ENCODE measurements at regions not wholly inside any gene's neighbourhood (a gene's known extent, or its start where the extent isn't known, plus 50 kb on each side); places are given as distances from the start of the nearest gene placed in this dataset.

DNA sequence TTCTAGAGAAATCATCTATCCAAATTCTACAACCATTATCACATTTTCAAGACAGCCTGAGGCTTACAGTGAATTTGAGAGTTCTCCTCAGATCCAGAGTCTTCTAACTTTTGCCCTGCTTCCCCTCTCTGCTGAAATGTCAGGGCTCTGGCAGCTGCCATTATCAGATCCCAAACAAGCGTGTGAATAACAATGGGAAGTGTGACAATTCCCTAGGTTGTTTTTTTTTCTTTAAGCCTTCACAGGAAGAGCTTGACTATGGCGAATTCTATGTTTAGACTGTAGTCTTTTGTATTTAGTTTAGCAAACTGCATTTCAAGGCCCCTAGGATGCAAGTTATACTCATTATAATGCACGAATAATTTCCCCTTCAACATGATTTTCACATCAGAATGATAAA, 61.3 kb upstream of the KDR start:
- no peak for TF ChIP-seq EP300 (IDR thresholded peaks at IDR 0.05)
- TF ChIP-seq POLR2AphosphoS5 (IDR thresholded peaks at IDR 0.05): no peak
- TF ChIP-seq, protein P1, sequence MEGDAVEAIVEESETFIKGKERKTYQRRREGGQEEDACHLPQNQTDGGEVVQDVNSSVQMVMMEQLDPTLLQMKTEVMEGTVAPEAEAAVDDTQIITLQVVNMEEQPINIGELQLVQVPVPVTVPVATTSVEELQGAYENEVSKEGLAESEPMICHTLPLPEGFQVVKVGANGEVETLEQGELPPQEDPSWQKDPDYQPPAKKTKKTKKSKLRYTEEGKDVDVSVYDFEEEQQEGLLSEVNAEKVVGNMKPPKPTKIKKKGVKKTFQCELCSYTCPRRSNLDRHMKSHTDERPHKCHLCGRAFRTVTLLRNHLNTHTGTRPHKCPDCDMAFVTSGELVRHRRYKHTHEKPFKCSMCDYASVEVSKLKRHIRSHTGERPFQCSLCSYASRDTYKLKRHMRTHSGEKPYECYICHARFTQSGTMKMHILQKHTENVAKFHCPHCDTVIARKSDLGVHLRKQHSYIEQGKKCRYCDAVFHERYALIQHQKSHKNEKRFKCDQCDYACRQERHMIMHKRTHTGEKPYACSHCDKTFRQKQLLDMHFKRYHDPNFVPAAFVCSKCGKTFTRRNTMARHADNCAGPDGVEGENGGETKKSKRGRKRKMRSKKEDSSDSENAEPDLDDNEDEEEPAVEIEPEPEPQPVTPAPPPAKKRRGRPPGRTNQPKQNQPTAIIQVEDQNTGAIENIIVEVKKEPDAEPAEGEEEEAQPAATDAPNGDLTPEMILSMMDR (IDR thresholded peaks at IDR 0.05): no peak
- TF ChIP-seq POLR2A (IDR thresholded peaks at IDR 0.05; ENCODE audit: low read depth): no peak
- H3K4me3 ChIP-seq: no peak overlapping the region
- DNase-seq (ENCODE audit: extremely low spot score): no peak
- H3K27ac ChIP-seq (replicated peaks in 1 of 4): no peak overlapping the region
- no peaks in the 10 kb centered on the region for H3K36me3 ChIP-seq
- no peaks in the 10 kb centered on the region for H3K27me3 ChIP-seq
- intact Hi-C loops (cut with DNase I): loop anchor here (10.0 kb wide), 1 partner anchor 182 kb away; no protein-coding TSS in a partner anchor
- WGBS: 50% methylated on average over 3 of the region's 3 CpGs
- peaks cover 0 to 6% (median 3%) of the 10 kb centered on the region in 4 donors for H3K9me3 ChIP-seq
- H3K4me1 ChIP-seq: peaks cover 0 to 10% (median 2%) of the 10 kb centered on the region in 4 donors

DNA sequence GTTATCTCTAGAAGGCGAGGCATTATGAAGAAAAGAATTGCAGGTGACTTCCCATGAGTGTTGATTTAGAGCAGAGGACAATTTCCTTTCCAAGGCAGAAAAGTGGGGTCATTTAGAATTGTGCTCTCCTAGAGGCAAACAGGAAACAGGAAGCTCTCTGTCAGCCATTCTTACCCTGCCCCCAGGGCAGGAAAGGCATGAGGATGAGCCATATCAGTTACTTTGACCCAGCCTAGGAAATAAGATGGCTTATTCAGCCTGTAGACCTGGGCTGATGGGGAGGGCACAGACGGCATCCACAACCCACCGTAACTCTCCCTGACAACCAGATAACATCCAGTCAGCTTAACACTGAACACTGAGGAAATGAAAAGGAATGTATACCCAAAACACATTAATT, 88.8 kb upstream of the KDR start:
- WGBS: 56% methylated on average over 3 of the region's 3 CpGs
- DNase-seq (ENCODE audit: extremely low spot score): no peak
- Histone ChIP-seq H3K36me3 (no peaks in the 10 kb centered on the region), H3K9me3 (no peaks in the 10 kb centered on the region), H3K4me1 (no peaks in the 10 kb centered on the region), H3K27ac (replicated peaks in 1 of 4) (no peak overlapping the region), H3K27me3 (no peaks in the 10 kb centered on the region), H3K4me3 (no peak overlapping the region)
- intact Hi-C loops (cut with DNase I): no loop called here
- TF ChIP-seq POLR2A (IDR thresholded peaks at IDR 0.05; ENCODE audit: low read depth) (no peak), EP300 (IDR thresholded peaks at IDR 0.05) (no peak), POLR2AphosphoS5 (IDR thresholded peaks at IDR 0.05) (no peak)
- TF ChIP-seq, protein P1 (IDR thresholded peaks at IDR 0.05): no peak

DNA sequence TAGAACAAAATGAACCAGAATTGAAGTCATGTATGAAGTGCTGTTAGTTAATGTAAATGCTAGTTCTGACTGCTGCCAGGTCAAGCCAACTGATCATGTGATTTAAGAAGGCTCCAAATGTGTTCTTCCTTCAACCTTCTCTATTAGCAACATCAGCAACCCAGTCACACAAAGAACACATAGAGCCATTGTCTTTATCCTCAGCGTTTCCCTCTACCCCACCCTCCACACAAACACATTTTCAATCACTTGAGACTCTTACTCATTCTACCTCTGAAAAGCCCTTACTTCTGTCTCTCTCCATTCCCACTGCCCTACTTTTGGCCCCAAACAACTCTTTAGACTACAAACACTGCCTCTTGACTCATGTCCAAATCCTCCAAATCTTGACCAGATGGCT, 89.7 kb upstream of the KDR start:
- Histone ChIP-seq H3K36me3 (no peaks in the 10 kb centered on the region), H3K4me1 (no peaks in the 10 kb centered on the region), H3K27ac (replicated peaks in 1 of 4) (no peak overlapping the region), H3K27me3 (no peaks in the 10 kb centered on the region), H3K9me3 (no peaks in the 10 kb centered on the region), H3K4me3 (no peak overlapping the region)
- 81% methylated on average over 1 of the region's 1 CpG for WGBS
- TF ChIP-seq EP300 (IDR thresholded peaks at IDR 0.05) (no peak), POLR2A (IDR thresholded peaks at IDR 0.05; ENCODE audit: low read depth) (no peak), POLR2AphosphoS5 (IDR thresholded peaks at IDR 0.05) (no peak)
- TF ChIP-seq, protein P1 (IDR thresholded peaks at IDR 0.05): no peak
- no peak for DNase-seq (ENCODE audit: extremely low spot score)
- intact Hi-C loops (cut with DNase I): no loop called here

DNA sequence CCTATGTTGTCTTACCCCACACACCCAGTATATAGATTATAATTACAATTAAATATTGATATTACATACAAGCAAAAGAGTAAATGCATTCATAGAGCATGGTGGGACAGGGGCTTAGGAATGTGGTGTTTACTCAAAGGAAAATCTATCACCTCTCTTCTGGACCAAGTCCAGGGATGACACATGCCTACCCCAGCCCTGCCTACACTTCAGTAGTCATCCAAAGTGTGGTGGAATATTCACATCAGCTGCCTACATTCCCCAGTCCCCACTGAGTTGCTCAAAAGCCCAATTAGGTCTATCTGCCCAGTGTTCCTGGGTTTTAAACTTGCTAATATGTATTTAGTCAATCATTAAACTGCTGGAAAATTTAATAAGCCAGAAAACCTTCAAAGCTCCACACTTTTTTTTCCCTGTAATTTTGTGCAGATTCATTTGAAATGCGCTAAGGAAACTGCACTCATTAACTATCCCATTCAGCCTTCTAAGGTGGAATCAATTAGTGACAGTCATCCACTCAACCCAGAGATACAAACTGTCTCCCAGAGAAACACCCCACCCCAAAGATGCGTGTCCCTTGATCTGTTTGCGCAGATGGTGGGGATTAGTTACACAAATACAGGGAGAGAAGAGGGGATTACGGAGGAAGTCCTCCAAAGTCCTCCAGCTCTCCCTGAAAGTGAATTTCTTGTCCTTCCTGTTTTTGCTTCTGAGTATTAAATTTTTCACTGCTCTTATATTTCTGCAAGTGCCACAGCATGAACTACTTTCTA, 91.7 kb upstream of the KDR start:
- TF ChIP-seq POLR2AphosphoS5 (IDR thresholded peaks at IDR 0.05): no peak
- TF ChIP-seq, protein P1 (IDR thresholded peaks at IDR 0.05): no peak
- TF ChIP-seq POLR2A (IDR thresholded peaks at IDR 0.05; ENCODE audit: low read depth): no peak
- no peak for TF ChIP-seq EP300 (IDR thresholded peaks at IDR 0.05)
- H3K27ac ChIP-seq (replicated peaks in 1 of 4): no peak overlapping the region
- no peaks in the 10 kb centered on the region for H3K9me3 ChIP-seq
- no peak for DNase-seq (ENCODE audit: extremely low spot score)
- 70% methylated on average over 4 of the region's 4 CpGs for WGBS
- H3K27me3 ChIP-seq: no peaks in the 10 kb centered on the region
- intact Hi-C loops (cut with DNase I): no loop called here
- H3K4me3 ChIP-seq: no peak overlapping the region
- no peaks in the 10 kb centered on the region for H3K4me1 ChIP-seq
- H3K36me3 ChIP-seq: no peaks in the 10 kb centered on the region

DNA sequence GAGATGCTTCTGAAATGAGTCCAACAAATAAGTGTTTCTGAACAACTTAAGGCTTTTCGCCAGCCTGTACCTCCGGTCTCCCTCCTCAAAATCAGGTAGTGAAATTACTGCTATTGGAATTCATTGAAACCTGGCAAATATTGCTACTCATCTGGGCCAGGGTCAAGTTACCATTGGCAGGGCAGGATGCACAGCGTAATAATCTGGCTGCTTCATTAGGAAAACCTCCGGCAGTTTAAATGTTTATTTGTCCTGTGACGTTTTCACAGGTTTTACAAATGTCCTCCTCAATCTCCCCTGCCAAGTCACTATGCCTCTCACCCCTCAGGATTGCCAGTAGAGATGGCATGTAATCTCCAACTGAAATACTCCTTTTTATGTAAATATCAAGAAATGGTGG, 92.6 kb upstream of the KDR start:
- Histone ChIP-seq H3K4me1 (no peaks in the 10 kb centered on the region), H3K27ac (replicated peaks in 1 of 4) (no peak overlapping the region), H3K4me3 (no peak overlapping the region), H3K9me3 (no peaks in the 10 kb centered on the region), H3K27me3 (no peaks in the 10 kb centered on the region), H3K36me3 (no peaks in the 10 kb centered on the region)
- no peak for DNase-seq (ENCODE audit: extremely low spot score)
- TF ChIP-seq POLR2A (IDR thresholded peaks at IDR 0.05; ENCODE audit: low read depth): no peak
- TF ChIP-seq, protein P1 (IDR thresholded peaks at IDR 0.05): no peak
- no peak for TF ChIP-seq EP300 (IDR thresholded peaks at IDR 0.05)
- TF ChIP-seq POLR2AphosphoS5 (IDR thresholded peaks at IDR 0.05): no peak
- intact Hi-C loops (cut with DNase I): no loop called here
- 69% methylated on average over 5 of the region's 5 CpGs for WGBS

Data from esophagus muscularis mucosa (tissue), 4 donors.